22Rv1 (cell line): ENCODE measurements at regions not wholly inside any gene's neighbourhood (a gene's known extent, or its start where the extent isn't known, plus 50 kb on each side); places are given as distances from the start of the nearest gene placed in this dataset.

Source experiments
- ZFX ChIP-seq: fragments of 450-650 bp; IDR thresholded peaks from 2 replicates; pipeline ENCODE4 v1.6.1; 2017; ENCODE audit warnings: antibody characterized with exemption, borderline replicate concordance
- TF ChIP-seq, protein P1 (sequence below): fragments of 450-650 bp; IDR thresholded peaks from 2 replicates; pipeline ENCODE4 v1.5.1; 2017; ENCODE audit warnings: mild to moderate bottlenecking

GRCh38 chr14:22419620-22420019 is 169.4 kb downstream of the DAD1 start:
- TF ChIP-seq, protein P1, sequence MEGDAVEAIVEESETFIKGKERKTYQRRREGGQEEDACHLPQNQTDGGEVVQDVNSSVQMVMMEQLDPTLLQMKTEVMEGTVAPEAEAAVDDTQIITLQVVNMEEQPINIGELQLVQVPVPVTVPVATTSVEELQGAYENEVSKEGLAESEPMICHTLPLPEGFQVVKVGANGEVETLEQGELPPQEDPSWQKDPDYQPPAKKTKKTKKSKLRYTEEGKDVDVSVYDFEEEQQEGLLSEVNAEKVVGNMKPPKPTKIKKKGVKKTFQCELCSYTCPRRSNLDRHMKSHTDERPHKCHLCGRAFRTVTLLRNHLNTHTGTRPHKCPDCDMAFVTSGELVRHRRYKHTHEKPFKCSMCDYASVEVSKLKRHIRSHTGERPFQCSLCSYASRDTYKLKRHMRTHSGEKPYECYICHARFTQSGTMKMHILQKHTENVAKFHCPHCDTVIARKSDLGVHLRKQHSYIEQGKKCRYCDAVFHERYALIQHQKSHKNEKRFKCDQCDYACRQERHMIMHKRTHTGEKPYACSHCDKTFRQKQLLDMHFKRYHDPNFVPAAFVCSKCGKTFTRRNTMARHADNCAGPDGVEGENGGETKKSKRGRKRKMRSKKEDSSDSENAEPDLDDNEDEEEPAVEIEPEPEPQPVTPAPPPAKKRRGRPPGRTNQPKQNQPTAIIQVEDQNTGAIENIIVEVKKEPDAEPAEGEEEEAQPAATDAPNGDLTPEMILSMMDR: no peak
- TF ChIP-seq ZFX: no peak
